Nucleus accumbens (tissue), 56 donors: ENCODE measurements at regions not wholly inside any gene's neighbourhood (a gene's known extent, or its start where the extent isn't known, plus 50 kb on each side); places are given as distances from the start of the nearest gene placed in this dataset.

Experiments used
- DNase-seq, 56 donors: peaks; one replicate each; lab custom pipeline; 2025; lab: John Stamatoyannopoulos, UW

- no peak for DNase-seq
These were observed 63.5 kb upstream of the ASCC3 start for GRCh38 chr6:100944644-100945043.

- DNase-seq, result no peak
These were observed 65.0 kb upstream of the ASCC3 start for GRCh38 chr6:100946021-100946540.

GRCh38 chr6:100946711-100947110, 65.6 kb upstream of the ASCC3 start:
- DNase-seq, result no peak

- no peak for DNase-seq
These were observed 67.4 kb upstream of the ASCC3 start for GRCh38 chr6:100948381-100949133.

- DNase-seq, result no peak
These were observed 70.9 kb upstream of the ASCC3 start for GRCh38 chr6:100952006-100952405.

GRCh38 chr6:100959280-100959679, 78.2 kb upstream of the ASCC3 start:
- no peak for DNase-seq

GRCh38 chr6:100962466-100962865, 81.3 kb upstream of the ASCC3 start:
- no peak for DNase-seq

- DNase-seq, result no peak
These were observed 83.9 kb upstream of the ASCC3 start for GRCh38 chr6:100965067-100965466.

- DNase-seq, result no peak
These were observed 87.8 kb upstream of the ASCC3 start for GRCh38 chr6:100968949-100969348.

- DNase-seq, result no peak
These were observed 98.1 kb upstream of the ASCC3 start for GRCh38 chr6:100979267-100979666.

GRCh38 chr6:100980949-100981348, 99.8 kb upstream of the ASCC3 start:
- no peak for DNase-seq

- no peak for DNase-seq
These were observed 105.8 kb upstream of the ASCC3 start for GRCh38 chr6:100986921-100987320.

- DNase-seq, result no peak
These were observed 106.4 kb upstream of the ASCC3 start for GRCh38 chr6:100987556-100987955.

GRCh38 chr6:100988391-100988984, 107.4 kb upstream of the ASCC3 start:
- DNase-seq, result no peak

GRCh38 chr6:100990070-100990469, 108.9 kb upstream of the ASCC3 start:
- DNase-seq, result no peak

GRCh38 chr6:100996409-100996808, 115.3 kb upstream of the ASCC3 start:
- DNase-seq, result no peak

GRCh38 chr6:100998111-100998510, 117.0 kb upstream of the ASCC3 start:
- DNase-seq, result no peak

- no peak for DNase-seq
These were observed 118.0 kb upstream of the ASCC3 start for GRCh38 chr6:100999034-100999597.

GRCh38 chr6:101000341-101000740, 119.2 kb upstream of the ASCC3 start:
- DNase-seq, result no peak

- no peak for DNase-seq
These were observed 119.9 kb upstream of the ASCC3 start for GRCh38 chr6:101001012-101001411.

- no peak for DNase-seq
These were observed 120.5 kb upstream of the ASCC3 start for GRCh38 chr6:101001607-101002006.

GRCh38 chr6:101003075-101003474, 121.9 kb upstream of the ASCC3 start:
- DNase-seq, result no peak
